CD8-positive, alpha-beta memory T cell (primary cell): ENCODE measurements at regions not wholly inside any gene's neighbourhood (a gene's known extent, or its start where the extent isn't known, plus 50 kb on each side); places are given as distances from the start of the nearest gene placed in this dataset.

Experiments used
- CTCF ChIA-PET: fragments of 350-600 bp; sonication (Branson Sonifier 250); formaldehyde crosslinking; loops from one replicate; lab custom pipeline; 2021; ENCODE audit warnings: antibody characterized with exemption; lab: Charles Lee
- POLR2A ChIA-PET: fragments of 350-600 bp; sonication (Branson Sonifier 250); formaldehyde crosslinking; loops from one replicate; lab custom pipeline; 2021; ENCODE audit warnings: antibody characterized with exemption; lab: Charles Lee
- DNase-seq, 5 donors: peaks; one replicate each; pipeline versions ENCODE4 v3.0.0 to v3.0.0-alpha.2; 2020 to 2022; ENCODE audit warnings: mixed read lengths in 1 of 5
- H3K27ac ChIP-seq: one replicate; pipeline ENCODE4 v1.7.0; 2013; ENCODE audit warnings: low read depth, mild to moderate bottlenecking, low read length, moderate library complexity
- H3K27me3 ChIP-seq: 2 replicates; pipeline ENCODE4 v1.7.0; 2013; ENCODE audit warnings: low read length, mild to moderate bottlenecking; ENCODE audit not compliant: insufficient read depth, poor library complexity, severe bottlenecking
- H3K36me3 ChIP-seq: 2 replicates; pipeline ENCODE4 v1.7.0; 2013; ENCODE audit warnings: mild to moderate bottlenecking, low read length, moderate library complexity; ENCODE audit not compliant: insufficient read depth
- H3K4me1 ChIP-seq: 2 replicates; pipeline ENCODE4 v1.7.0; 2013; ENCODE audit warnings: mild to moderate bottlenecking, low read length, moderate library complexity; ENCODE audit not compliant: insufficient read depth
- H3K4me3 ChIP-seq: 2 replicates; pipeline ENCODE4 v1.7.0; 2013; ENCODE audit warnings: mild to moderate bottlenecking, low read length
- H3K9me3 ChIP-seq: 2 replicates; pipeline ENCODE4 v1.7.0; 2013; ENCODE audit warnings: mild to moderate bottlenecking, low read length
- H3K27ac Mint-ChIP-seq, 8 donors: one replicate each; pipeline ENCODE4 v1.8.0; 2020 to 2021; ENCODE audit warnings: mixed read lengths in 8 of 8, mild to moderate bottlenecking in 6 of 8, inconsistent platforms in 3 of 8, moderate library complexity in 3 of 8
- H3K27me3 Mint-ChIP-seq, 2 donors: one replicate each; pipeline ENCODE4 v1.8.0; 2020 to 2021; ENCODE audit warnings: mixed read lengths in 2 of 2, mild to moderate bottlenecking in 1 of 2, moderate library complexity in 1 of 2
- H3K36me3 Mint-ChIP-seq, 3 donors: one replicate each; pipeline ENCODE4 v1.8.0; 2020 to 2021; ENCODE audit warnings: mixed read lengths in 3 of 3, inconsistent platforms in 1 of 3, mild to moderate bottlenecking in 1 of 3
- H3K4me1 Mint-ChIP-seq, 3 donors: one replicate each; pipeline ENCODE4 v1.8.0; 2020 to 2021; ENCODE audit warnings: mixed read lengths in 3 of 3, inconsistent platforms in 1 of 3, mild to moderate bottlenecking in 1 of 3
- H3K4me3 Mint-ChIP-seq, 7 donors: one replicate each; pipeline ENCODE4 v1.8.0; 2020 to 2021; ENCODE audit warnings: mixed read lengths in 7 of 7, mild to moderate bottlenecking in 6 of 7, moderate library complexity in 4 of 7, inconsistent platforms in 2 of 7
- H3K9me3 Mint-ChIP-seq, 5 donors: one replicate each; pipeline ENCODE4 v1.8.0; 2020 to 2022; ENCODE audit warnings: mixed read lengths in 5 of 5, mild to moderate bottlenecking in 3 of 5, moderate library complexity in 2 of 5, inconsistent platforms in 1 of 5

GRCh38 chr15:79184465-79184892 is 93.9 kb upstream of the RASGRF1 start:
- POLR2A ChIA-PET: no interaction called here

GRCh38 chr15:79180318-79180717 is 89.7 kb upstream of the RASGRF1 start:
- no peak overlapping the region for H3K27ac ChIP-seq
- H3K9me3 Mint-ChIP-seq: no peaks in the 10 kb centered on the region
- no peaks in the 10 kb centered on the region for H3K27me3 ChIP-seq
- no peaks in the 10 kb centered on the region for H3K36me3 Mint-ChIP-seq
- H3K4me3 Mint-ChIP-seq: no peak overlapping the region
- peaks cover 16 to 22% of the 10 kb centered on the region in 2 donors for H3K27me3 Mint-ChIP-seq
- DNase-seq: no peak
- H3K4me1 ChIP-seq: no peaks in the 10 kb centered on the region
- CTCF ChIA-PET: no interaction called here
- H3K4me3 ChIP-seq: no peak overlapping the region
- no peaks in the 10 kb centered on the region for H3K4me1 Mint-ChIP-seq
- no peaks in the 10 kb centered on the region for H3K9me3 ChIP-seq
- H3K27ac Mint-ChIP-seq: no peak overlapping the region
- POLR2A ChIA-PET: no interaction called here
- H3K36me3 ChIP-seq: no peaks in the 10 kb centered on the region

More at GRCh38 chr15:79184465-79184892, 93.9 kb upstream of the RASGRF1 start:
- Histone ChIP-seq H3K36me3 (no peaks in the 10 kb centered on the region), H3K9me3 (no peaks in the 10 kb centered on the region), H3K27ac (no peak overlapping the region), H3K4me3 (no peak overlapping the region), H3K4me1 (no peaks in the 10 kb centered on the region), H3K27me3 (no peaks in the 10 kb centered on the region)
- Mint-ChIP-seq H3K36me3 (no peaks in the 10 kb centered on the region), H3K27me3 (peaks cover 5 to 9% of the 10 kb centered on the region in 2 donors), H3K4me3 (no peak overlapping the region), H3K4me1 (no peaks in the 10 kb centered on the region), H3K27ac (no peak overlapping the region), H3K9me3 (no peaks in the 10 kb centered on the region)
- DNase-seq: peak; percentile 31 to 70 (median 53)
- CTCF ChIA-PET: interaction anchor here (0.7 to 3.0 kb wide), 11 partner anchors 8 to 565 kb away, joined by 3 to 21 read pairs (median 4); no protein-coding TSS in a partner anchor

GRCh38 chr15:79179597-79179996 is 89.0 kb upstream of the RASGRF1 start:
- H3K9me3 ChIP-seq: no peaks in the 10 kb centered on the region
- H3K4me1 Mint-ChIP-seq: no peaks in the 10 kb centered on the region
- POLR2A ChIA-PET: no interaction called here
- no peaks in the 10 kb centered on the region for H3K36me3 Mint-ChIP-seq
- H3K4me1 ChIP-seq: no peaks in the 10 kb centered on the region
- H3K27me3 Mint-ChIP-seq: peaks cover 18 to 27% of the 10 kb centered on the region in 2 donors
- no peak for DNase-seq
- no peak overlapping the region for H3K27ac Mint-ChIP-seq
- H3K27ac ChIP-seq: no peak overlapping the region
- H3K27me3 ChIP-seq: no peaks in the 10 kb centered on the region
- no peaks in the 10 kb centered on the region for H3K9me3 Mint-ChIP-seq
- no peaks in the 10 kb centered on the region for H3K36me3 ChIP-seq
- no peak overlapping the region for H3K4me3 Mint-ChIP-seq
- CTCF ChIA-PET: no interaction called here
- no peak overlapping the region for H3K4me3 ChIP-seq

GRCh38 chr15:79179108-79179561 is 88.6 kb upstream of the RASGRF1 start:
- no peak overlapping the region for H3K27ac Mint-ChIP-seq

GRCh38 chr15:79178594-79178993 is 88.0 kb upstream of the RASGRF1 start:
- ChIA-PET CTCF (no interaction called here), POLR2A (no interaction called here)
- no peaks in the 10 kb centered on the region for H3K4me1 Mint-ChIP-seq
- H3K27me3 Mint-ChIP-seq: peaks cover 18 to 30% of the 10 kb centered on the region in 2 donors
- H3K27ac Mint-ChIP-seq: peak overlapping the region in 1 of 8 donors; percentile 55
- H3K36me3 Mint-ChIP-seq: no peaks in the 10 kb centered on the region
- Histone ChIP-seq H3K9me3 (no peaks in the 10 kb centered on the region), H3K36me3 (no peaks in the 10 kb centered on the region), H3K27me3 (no peaks in the 10 kb centered on the region), H3K4me1 (no peaks in the 10 kb centered on the region), H3K27ac (no peak overlapping the region), H3K4me3 (no peak overlapping the region)
- no peak for DNase-seq
- no peaks in the 10 kb centered on the region for H3K9me3 Mint-ChIP-seq
- no peak overlapping the region for H3K4me3 Mint-ChIP-seq

More at GRCh38 chr15:79179108-79179561, 88.6 kb upstream of the RASGRF1 start:
- Histone ChIP-seq H3K4me1 (no peaks in the 10 kb centered on the region), H3K9me3 (no peaks in the 10 kb centered on the region), H3K36me3 (no peaks in the 10 kb centered on the region), H3K27me3 (no peaks in the 10 kb centered on the region), H3K27ac (no peak overlapping the region), H3K4me3 (no peak overlapping the region)
- no peak for DNase-seq
- ChIA-PET CTCF (no interaction called here), POLR2A (no interaction called here)
- no peak overlapping the region for H3K4me3 Mint-ChIP-seq
- peaks cover 18 to 29% of the 10 kb centered on the region in 2 donors for H3K27me3 Mint-ChIP-seq
- H3K36me3 Mint-ChIP-seq: no peaks in the 10 kb centered on the region
- no peaks in the 10 kb centered on the region for H3K9me3 Mint-ChIP-seq
- no peaks in the 10 kb centered on the region for H3K4me1 Mint-ChIP-seq

DNA sequence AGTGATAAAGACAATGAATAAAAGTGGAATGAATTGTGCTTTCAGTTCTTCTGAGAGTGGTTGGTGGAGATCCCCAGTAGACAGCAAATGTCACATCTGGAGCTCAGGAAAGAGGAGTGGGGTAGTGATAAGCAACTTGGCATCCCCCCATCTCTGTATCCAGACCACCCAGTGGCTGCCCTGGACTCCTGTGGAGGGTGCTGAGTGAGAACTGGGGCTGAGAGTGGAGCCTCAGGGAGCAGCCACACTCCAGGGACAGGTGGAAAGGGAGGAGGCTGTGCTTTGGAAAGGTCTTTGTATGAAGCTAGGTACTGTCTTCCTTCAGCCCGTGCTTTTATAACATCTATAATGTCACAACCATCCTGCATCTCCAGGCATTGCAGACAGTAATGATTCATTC is 85.6 kb upstream of the RASGRF1 start:
- no peaks in the 10 kb centered on the region for H3K4me1 ChIP-seq
- DNase-seq: no peak
- ChIA-PET POLR2A (no interaction called here), CTCF (interaction anchor here (5.4 kb wide), 1 partner anchor 8 kb away, joined by 21 read pairs; no protein-coding TSS in a partner anchor)
- H3K36me3 Mint-ChIP-seq: no peaks in the 10 kb centered on the region
- H3K27ac Mint-ChIP-seq: no peak overlapping the region
- no peaks in the 10 kb centered on the region for H3K36me3 ChIP-seq
- peaks cover 17 to 41% of the 10 kb centered on the region in 2 donors for H3K27me3 Mint-ChIP-seq
- H3K4me3 Mint-ChIP-seq: no peak overlapping the region
- no peaks in the 10 kb centered on the region for H3K9me3 Mint-ChIP-seq
- no peak overlapping the region for H3K4me3 ChIP-seq
- H3K9me3 ChIP-seq: no peaks in the 10 kb centered on the region
- no peaks in the 10 kb centered on the region for H3K27me3 ChIP-seq
- no peaks in the 10 kb centered on the region for H3K4me1 Mint-ChIP-seq
- H3K27ac ChIP-seq: no peak overlapping the region

GRCh38 chr15:79172801-79173460 is 82.4 kb upstream of the RASGRF1 start:
- Mint-ChIP-seq H3K4me3 (no peak overlapping the region), H3K9me3 (no peaks in the 10 kb centered on the region), H3K36me3 (no peaks in the 10 kb centered on the region), H3K4me1 (no peaks in the 10 kb centered on the region), H3K27ac (no peak overlapping the region), H3K27me3 (peaks cover 20 to 59% of the 10 kb centered on the region in 2 donors)
- DNase-seq: no peak
- Histone ChIP-seq H3K9me3 (no peaks in the 10 kb centered on the region), H3K27ac (no peak overlapping the region), H3K4me3 (no peak overlapping the region), H3K36me3 (no peaks in the 10 kb centered on the region), H3K27me3 (no peaks in the 10 kb centered on the region), H3K4me1 (no peaks in the 10 kb centered on the region)
- ChIA-PET POLR2A (no interaction called here), CTCF (interaction anchor here (5.4 kb wide), 1 partner anchor 11 kb away, joined by 21 read pairs; no protein-coding TSS in a partner anchor)

GRCh38 chr15:79172032-79172481 is 81.5 kb upstream of the RASGRF1 start:
- H3K4me1 Mint-ChIP-seq: no peaks in the 10 kb centered on the region
- Histone ChIP-seq H3K9me3 (no peaks in the 10 kb centered on the region), H3K27me3 (no peaks in the 10 kb centered on the region), H3K27ac (no peak overlapping the region), H3K36me3 (no peaks in the 10 kb centered on the region), H3K4me1 (no peaks in the 10 kb centered on the region), H3K4me3 (no peak overlapping the region)
- peaks cover 20 to 66% of the 10 kb centered on the region in 2 donors for H3K27me3 Mint-ChIP-seq
- CTCF ChIA-PET: interaction anchor here (5.4 kb wide), 1 partner anchor 12 kb away, joined by 21 read pairs; no protein-coding TSS in a partner anchor
- no peak overlapping the region for H3K27ac Mint-ChIP-seq
- POLR2A ChIA-PET: no interaction called here
- no peaks in the 10 kb centered on the region for H3K9me3 Mint-ChIP-seq
- H3K36me3 Mint-ChIP-seq: no peaks in the 10 kb centered on the region
- DNase-seq: no peak
- H3K4me3 Mint-ChIP-seq: no peak overlapping the region
